LNCaP clone FGC (cell line): ENCODE measurements at regions not wholly inside any gene's neighbourhood (a gene's known extent, or its start where the extent isn't known, plus 50 kb on each side); places are given as distances from the start of the nearest gene placed in this dataset.
"Not testable (repeated sequence)": the region's sequence is repeated elsewhere in the genome, so short reads cannot be mapped to it uniquely, and the experiment has no call there.

Source experiments
- DNase-seq: peaks from one replicate; pipeline ENCODE4 v3.0.0-alpha.2; 2011; ENCODE audit warnings: low read depth
- H3K4me3 ChIP-seq: 2 replicates; pipeline ENCODE4 v1.5.1; 2011; ENCODE audit warnings: mild to moderate bottlenecking, low read depth, low read length, control low read depth
- TF ChIP-seq, protein P1 (sequence below): IDR thresholded peaks from 2 replicates; pipeline ENCODE4 v1.5.1; 2012; ENCODE audit warnings: mild to moderate bottlenecking; ENCODE audit not compliant: control insufficient read depth, insufficient read depth; ENCODE audit errors: extremely low read depth

DNA sequence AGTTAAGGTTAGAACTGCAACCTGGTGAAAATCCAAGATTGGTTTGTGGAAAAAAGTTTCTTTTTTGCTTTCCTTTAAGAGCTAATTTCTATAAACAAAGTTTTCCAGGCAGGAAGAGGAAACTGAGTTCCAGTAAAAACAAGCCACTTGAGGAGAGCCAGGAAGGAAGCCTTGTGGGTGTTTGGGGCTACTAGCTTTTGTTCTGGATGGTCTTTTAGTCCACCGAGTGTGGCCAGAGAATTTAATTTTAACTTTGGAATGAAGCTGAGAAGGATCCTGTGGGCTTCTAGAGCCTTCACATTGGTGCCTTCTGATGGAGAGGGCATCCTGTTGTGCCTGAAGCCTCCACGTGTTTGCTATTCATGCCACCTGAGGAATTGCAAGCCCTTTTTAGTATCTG is 327.9 kb downstream of the C12orf75 start:
- no peak overlapping the region for H3K4me3 ChIP-seq
- DNase-seq = no peak
- TF ChIP-seq, protein P1, sequence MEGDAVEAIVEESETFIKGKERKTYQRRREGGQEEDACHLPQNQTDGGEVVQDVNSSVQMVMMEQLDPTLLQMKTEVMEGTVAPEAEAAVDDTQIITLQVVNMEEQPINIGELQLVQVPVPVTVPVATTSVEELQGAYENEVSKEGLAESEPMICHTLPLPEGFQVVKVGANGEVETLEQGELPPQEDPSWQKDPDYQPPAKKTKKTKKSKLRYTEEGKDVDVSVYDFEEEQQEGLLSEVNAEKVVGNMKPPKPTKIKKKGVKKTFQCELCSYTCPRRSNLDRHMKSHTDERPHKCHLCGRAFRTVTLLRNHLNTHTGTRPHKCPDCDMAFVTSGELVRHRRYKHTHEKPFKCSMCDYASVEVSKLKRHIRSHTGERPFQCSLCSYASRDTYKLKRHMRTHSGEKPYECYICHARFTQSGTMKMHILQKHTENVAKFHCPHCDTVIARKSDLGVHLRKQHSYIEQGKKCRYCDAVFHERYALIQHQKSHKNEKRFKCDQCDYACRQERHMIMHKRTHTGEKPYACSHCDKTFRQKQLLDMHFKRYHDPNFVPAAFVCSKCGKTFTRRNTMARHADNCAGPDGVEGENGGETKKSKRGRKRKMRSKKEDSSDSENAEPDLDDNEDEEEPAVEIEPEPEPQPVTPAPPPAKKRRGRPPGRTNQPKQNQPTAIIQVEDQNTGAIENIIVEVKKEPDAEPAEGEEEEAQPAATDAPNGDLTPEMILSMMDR = no peak

DNA sequence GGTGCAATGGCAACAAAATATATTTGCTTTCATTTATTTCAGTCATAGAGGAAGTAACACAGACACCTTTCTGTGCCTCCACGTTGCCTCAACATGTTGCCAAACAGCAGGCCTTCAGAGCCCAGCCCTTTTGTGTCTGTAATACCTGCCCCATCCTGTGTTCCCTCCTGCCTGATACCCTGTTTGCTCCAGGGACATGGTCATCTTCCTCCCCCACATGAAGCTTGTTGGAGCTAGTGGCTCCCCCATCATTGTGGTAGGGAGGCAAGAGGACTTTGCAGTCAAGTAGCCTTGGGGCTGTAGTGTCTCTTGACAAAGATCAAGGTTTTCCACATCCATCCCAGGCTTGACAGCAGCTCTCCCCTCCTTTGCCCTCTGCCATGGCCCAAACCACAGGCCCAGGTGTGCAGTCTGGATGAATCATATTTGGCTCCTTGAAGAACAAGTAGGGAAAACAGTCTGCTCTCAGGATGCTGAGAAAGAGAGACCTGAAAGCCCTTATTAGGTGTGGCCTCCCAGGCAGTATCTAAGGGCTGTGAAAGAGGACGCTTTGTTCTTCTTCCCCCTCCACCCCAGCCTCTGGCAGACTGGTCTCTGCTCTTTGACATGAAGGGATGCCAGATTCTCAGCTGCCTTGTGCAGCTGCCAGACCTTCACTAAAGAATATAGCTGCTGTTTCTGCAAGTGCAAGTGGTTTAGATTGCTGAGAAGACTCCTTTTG is 329.0 kb downstream of the C12orf75 start:
- TF ChIP-seq, protein P1 = no peak
- no peak overlapping the region for H3K4me3 ChIP-seq
- DNase-seq = no peak

DNA sequence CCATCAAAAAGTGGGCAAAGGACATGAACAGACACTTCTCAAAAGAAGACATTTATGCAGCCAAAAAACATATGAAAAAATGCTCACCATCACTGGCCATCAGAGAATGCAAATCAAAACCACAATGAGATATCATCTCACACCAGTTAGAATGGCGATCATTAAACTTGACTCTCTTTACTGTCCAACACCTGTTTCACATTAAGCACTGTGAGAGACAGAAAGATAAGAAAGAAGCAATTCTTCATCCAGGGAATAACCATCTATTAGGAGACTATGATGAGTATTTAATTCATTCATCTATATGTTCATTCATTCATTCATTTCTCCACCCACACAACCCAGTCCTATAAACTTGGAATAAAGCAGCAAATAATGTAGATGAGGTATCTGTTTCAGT is 334.3 kb downstream of the C12orf75 start:
- DNase-seq, H3K4me3 ChIP-seq: not testable (repeated sequence)

DNA sequence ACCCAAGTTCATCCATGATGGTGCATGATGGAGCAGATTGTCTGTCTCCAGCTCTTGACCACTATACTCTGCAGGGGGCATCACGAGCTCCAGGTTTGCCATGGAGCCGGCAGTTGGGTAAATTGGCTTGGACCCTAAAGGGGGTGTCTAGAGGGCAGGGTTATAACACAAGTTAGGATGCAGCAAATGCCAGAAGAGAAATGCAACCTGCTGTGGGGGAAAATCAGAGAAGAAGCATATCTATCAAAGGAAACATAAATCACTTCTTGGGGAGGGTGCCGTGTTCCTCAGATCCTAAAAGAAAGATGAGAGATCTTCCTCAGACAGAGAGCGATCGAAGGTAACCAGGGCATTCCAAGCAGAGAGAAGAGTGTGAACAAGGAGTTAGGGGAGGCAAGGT is 334.9 kb downstream of the C12orf75 start:
- no peak for DNase-seq
- TF ChIP-seq, protein P1 = no peak
- H3K4me3 ChIP-seq = no peak overlapping the region

DNA sequence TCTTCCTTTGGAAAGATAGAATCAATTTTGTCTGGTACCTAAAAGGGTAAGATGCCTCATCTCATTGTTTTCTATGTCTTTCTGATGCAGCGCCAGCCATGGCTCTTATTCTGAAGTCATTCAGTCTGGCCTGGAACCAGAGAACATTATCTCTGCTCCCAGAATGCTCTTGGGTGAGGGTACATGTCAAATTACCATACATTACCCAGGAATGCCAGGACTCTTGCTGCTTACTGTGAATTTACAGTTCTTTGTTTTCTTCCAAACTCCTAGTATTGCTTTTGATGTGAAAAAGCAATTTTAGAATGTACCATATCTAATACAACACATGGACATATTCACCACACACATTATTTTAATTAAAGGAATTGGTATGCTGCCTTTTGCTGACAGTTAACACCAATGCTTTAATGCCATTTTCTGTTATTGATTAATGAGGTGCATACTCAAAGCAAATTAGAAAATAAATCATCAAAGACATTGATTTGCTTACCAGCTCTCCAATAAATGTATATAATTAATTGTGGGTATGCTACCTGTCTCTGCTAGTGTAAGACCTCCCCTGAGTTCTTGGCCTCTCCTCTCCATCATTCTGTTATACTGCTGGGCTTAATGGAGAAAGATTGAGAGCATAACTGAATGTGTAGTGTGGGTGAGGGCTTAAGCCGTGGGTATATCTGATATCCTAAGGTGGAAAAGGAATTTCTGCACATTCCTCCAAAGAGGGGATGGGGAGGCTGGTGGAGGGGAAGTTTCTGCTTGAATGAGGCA is 337.7 kb downstream of the C12orf75 start:
- DNase-seq = no peak
- H3K4me3 ChIP-seq = no peak overlapping the region
- TF ChIP-seq, protein P1 = no peak

DNA sequence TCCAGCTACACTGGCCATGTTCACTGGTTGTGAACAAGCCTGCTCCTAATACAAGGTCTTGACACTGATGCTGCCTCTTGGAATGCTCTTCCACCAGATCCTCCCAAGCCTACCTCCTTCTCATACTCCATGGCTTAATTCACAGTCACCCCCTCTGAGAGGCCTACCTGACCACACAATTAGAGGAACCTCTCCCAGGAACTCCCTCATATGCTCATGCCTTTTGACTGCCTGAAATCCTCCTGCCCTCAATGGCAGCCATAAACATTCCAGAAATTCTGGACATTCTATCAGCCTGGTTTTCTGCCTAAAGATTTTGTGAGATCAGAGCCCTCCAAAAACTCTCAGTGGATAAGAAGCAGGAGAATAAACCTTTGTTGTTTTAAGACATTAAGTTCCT is 340.2 kb downstream of the C12orf75 start:
- no peak for DNase-seq
- TF ChIP-seq, protein P1 = no peak
- no peak overlapping the region for H3K4me3 ChIP-seq

DNA sequence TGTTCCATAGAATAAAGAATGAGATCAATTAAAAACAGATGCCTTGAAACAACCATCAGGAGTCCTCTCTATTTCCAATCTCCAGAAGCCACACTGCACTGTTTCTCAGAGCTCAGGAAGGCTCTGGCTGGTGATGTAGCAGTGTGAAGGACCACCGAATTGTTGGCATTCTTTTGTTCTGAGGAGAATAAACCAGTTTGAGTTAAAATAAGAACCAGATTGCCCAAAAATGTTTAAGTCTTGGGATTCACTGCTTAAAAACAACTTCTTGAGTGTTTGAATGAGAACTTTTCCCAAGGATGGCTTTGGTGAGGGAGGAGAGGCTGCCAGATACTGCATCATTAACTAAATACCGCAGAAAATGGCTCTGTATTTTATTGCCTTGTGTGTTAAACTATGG is 341.2 kb downstream of the C12orf75 start:
- TF ChIP-seq, protein P1 = no peak
- no peak overlapping the region for H3K4me3 ChIP-seq
- no peak for DNase-seq
